DOHH2 (cell line): ENCODE measurements at regions not wholly inside any gene's neighbourhood (a gene's known extent, or its start where the extent isn't known, plus 50 kb on each side); places are given as distances from the start of the nearest gene placed in this dataset.

Source experiments
- H3F3A ChIP-seq: fragments of 200-600 bp; sonication (generic), shearing (Covaris generic); 2 replicates; pipeline ENCODE4 v1.6.0; 2016; ENCODE audit warnings: antibody characterized with exemption, mild to moderate bottlenecking; ENCODE audit not compliant: control insufficient read depth, insufficient read depth
- H3K27ac ChIP-seq: fragments of 200-600 bp; sonication (generic); 2 replicates; pipeline ENCODE4 v1.5.1; 2014; ENCODE audit warnings: low read depth, mild to moderate bottlenecking, low read length, moderate library complexity
- H3K27me3 ChIP-seq: fragments of 200-600 bp; sonication (generic); 2 replicates; pipeline ENCODE4 v1.6.1; 2014; ENCODE audit warnings: mild to moderate bottlenecking, low read length, mixed read lengths; ENCODE audit not compliant: control insufficient read depth
- H3K36me3 ChIP-seq: fragments of 200-600 bp; sonication (generic); 2 replicates; pipeline ENCODE4 v1.6.1; 2014; ENCODE audit warnings: mild to moderate bottlenecking, low read length, moderate library complexity, mixed read lengths; ENCODE audit not compliant: control insufficient read depth
- H3K4me1 ChIP-seq: fragments of 200-600 bp; sonication (generic); 2 replicates; pipeline ENCODE4 v1.6.1; 2014; ENCODE audit warnings: mild to moderate bottlenecking, low read length, mixed read lengths; ENCODE audit not compliant: control insufficient read depth
- H3K4me2 ChIP-seq: fragments of 200-600 bp; sonication (generic); 2 replicates; pipeline ENCODE4 v1.6.0; 2014; ENCODE audit warnings: mild to moderate bottlenecking, low read length, moderate library complexity
- H3K4me3 ChIP-seq: fragments of 200-600 bp; sonication (generic); 2 replicates; pipeline ENCODE4 v1.5.1; 2014; ENCODE audit warnings: mild to moderate bottlenecking, low read length, mixed read lengths
- H3K79me2 ChIP-seq: fragments of 200-600 bp; sonication (generic); 2 replicates; pipeline ENCODE4 v1.6.1; 2014; ENCODE audit warnings: mild to moderate bottlenecking, low read length, mixed read lengths; ENCODE audit not compliant: control insufficient read depth
- H3K9me2 ChIP-seq: fragments of 200-600 bp; sonication (generic); replicated peaks from 2 replicates; pipeline ENCODE4 v1.6.1; 2014; ENCODE audit warnings: mild to moderate bottlenecking, low read length, mixed read lengths; ENCODE audit not compliant: control insufficient read depth
- H3K9me3 ChIP-seq: fragments of 200-600 bp; sonication (generic); 2 replicates; pipeline ENCODE4 v1.6.1; 2014; ENCODE audit warnings: antibody characterized with exemption, low read length, mixed read lengths; ENCODE audit not compliant: control insufficient read depth, insufficient read depth
- H4K20me1 ChIP-seq: fragments of 200-600 bp; sonication (generic); 2 replicates; pipeline ENCODE4 v1.6.0; 2014; ENCODE audit warnings: low read depth, mild to moderate bottlenecking, antibody characterized with exemption, low read length, moderate library complexity; ENCODE audit not compliant: control insufficient read depth, insufficient read depth
- EZH2phosphoT487 ChIP-seq: fragments of 200-600 bp; sonication (generic); IDR thresholded peaks from 2 replicates; pipeline ENCODE4 v1.6.1; 2017; ENCODE audit warnings: borderline replicate concordance, mild to moderate bottlenecking, antibody characterized with exemption, low read length, moderate library complexity, mixed read lengths
- TF ChIP-seq, protein P1 (sequence below): fragments of 200-600 bp; sonication (generic); IDR thresholded peaks from one replicate; pipeline ENCODE4 v1.5.1; 2014; ENCODE audit warnings: antibody characterized with exemption, mild to moderate bottlenecking, low read depth, low read length; ENCODE audit not compliant: poor library complexity, severe bottlenecking

DNA sequence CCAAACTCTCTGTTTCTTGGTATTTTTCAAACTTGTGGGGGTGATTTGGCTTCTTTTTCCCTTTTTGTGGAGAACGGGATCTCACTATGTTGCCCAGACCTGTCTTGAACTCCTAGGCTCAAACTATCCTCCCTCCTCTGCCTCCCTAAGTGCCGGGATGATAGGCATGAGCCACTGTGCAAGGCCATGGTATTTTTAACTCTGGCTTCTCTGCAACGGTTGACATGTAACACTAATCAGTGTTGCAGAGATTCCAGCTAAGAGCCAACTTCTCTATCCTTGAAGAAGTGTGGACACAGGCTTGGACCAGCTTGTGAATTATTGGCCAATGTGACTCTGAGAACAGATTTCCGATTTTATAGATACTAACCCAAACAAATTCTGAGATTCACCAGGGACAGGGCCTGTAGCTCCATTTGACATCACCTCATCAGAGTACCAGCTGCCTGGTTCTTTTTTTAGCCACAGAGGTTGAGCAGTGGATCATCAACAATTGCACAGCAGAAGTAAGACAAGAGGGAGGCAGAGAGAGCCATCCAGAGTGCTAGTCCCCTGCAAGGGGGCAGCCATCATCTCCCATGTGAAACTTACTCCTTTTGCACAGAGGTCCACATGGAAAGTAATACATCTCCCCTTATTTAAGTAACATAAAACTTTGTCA is 98.1 kb upstream of the SYNPR start:
- TF ChIP-seq EZH2phosphoT487: no peak
- TF ChIP-seq, protein P1, sequence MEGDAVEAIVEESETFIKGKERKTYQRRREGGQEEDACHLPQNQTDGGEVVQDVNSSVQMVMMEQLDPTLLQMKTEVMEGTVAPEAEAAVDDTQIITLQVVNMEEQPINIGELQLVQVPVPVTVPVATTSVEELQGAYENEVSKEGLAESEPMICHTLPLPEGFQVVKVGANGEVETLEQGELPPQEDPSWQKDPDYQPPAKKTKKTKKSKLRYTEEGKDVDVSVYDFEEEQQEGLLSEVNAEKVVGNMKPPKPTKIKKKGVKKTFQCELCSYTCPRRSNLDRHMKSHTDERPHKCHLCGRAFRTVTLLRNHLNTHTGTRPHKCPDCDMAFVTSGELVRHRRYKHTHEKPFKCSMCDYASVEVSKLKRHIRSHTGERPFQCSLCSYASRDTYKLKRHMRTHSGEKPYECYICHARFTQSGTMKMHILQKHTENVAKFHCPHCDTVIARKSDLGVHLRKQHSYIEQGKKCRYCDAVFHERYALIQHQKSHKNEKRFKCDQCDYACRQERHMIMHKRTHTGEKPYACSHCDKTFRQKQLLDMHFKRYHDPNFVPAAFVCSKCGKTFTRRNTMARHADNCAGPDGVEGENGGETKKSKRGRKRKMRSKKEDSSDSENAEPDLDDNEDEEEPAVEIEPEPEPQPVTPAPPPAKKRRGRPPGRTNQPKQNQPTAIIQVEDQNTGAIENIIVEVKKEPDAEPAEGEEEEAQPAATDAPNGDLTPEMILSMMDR: no peak
- no peaks in the 10 kb centered on the region for H3F3A ChIP-seq
- H3K4me1 ChIP-seq: peaks cover 21% of the 10 kb centered on the region
- H3K27me3 ChIP-seq: no peaks in the 10 kb centered on the region
- no peaks in the 10 kb centered on the region for H3K9me2 ChIP-seq
- H3K27ac ChIP-seq: no peak overlapping the region
- no peaks in the 10 kb centered on the region for H4K20me1 ChIP-seq
- no peak overlapping the region for H3K4me2 ChIP-seq
- peaks cover 3% of the 10 kb centered on the region; the same call in 1 of the 2 replicates for H3K36me3 ChIP-seq
- H3K4me3 ChIP-seq: no peak overlapping the region
- peaks cover 8% of the 10 kb centered on the region for H3K9me3 ChIP-seq
- no peaks in the 10 kb centered on the region for H3K79me2 ChIP-seq

DNA sequence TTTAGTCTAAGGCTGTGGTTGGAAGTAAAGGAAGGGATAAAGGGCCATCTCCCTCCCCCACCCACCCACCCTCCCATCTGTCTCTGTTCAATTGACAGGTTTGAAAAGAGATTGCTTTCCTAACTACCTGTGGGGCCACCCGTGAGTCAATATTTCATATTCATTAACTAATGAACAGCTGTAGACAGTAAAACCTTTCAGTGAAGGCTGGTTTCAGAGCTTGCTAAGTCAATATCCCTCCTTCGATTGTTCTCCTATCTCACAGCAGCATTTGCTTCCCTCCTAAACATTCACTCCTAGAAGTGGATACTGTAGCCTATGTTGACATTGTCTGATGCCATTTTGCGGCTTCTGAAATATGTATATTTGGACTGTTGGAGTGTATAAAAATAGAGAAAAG is 85.9 kb upstream of the SYNPR start:
- no peaks in the 10 kb centered on the region for H3K9me3 ChIP-seq
- peaks cover 11% of the 10 kb centered on the region for H3K4me1 ChIP-seq
- H4K20me1 ChIP-seq: no peaks in the 10 kb centered on the region
- no peak overlapping the region for H3K4me2 ChIP-seq
- no peak overlapping the region for H3K27ac ChIP-seq
- TF ChIP-seq, protein P1: no peak
- TF ChIP-seq EZH2phosphoT487: no peak
- no peaks in the 10 kb centered on the region for H3K79me2 ChIP-seq
- H3K27me3 ChIP-seq: no peaks in the 10 kb centered on the region
- H3K9me2 ChIP-seq: no peaks in the 10 kb centered on the region
- H3F3A ChIP-seq: no peaks in the 10 kb centered on the region
- no peak overlapping the region for H3K4me3 ChIP-seq
- no peaks in the 10 kb centered on the region for H3K36me3 ChIP-seq

DNA sequence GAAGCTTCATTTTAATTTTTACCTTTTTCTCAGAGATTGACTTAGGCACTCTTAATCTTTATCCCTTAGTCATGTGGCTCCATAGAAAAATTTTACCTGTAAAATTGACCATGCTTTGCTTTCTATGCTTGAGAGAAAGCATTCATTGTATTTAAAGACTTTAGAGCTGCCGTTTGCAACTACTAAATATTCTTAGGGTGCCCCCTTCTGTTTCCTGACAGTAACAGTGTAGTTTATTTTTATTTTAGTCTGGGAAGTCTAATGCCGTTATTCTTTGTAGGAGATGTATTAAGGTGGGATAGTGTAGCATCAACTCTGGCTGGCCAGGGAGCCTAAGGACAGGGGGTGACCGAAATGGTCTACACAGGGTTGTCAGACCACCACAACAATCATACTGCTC is 84.5 kb upstream of the SYNPR start:
- no peaks in the 10 kb centered on the region for H3F3A ChIP-seq
- peaks cover 11% of the 10 kb centered on the region for H3K4me1 ChIP-seq
- H4K20me1 ChIP-seq: no peaks in the 10 kb centered on the region
- H3K27ac ChIP-seq: no peak overlapping the region
- H3K9me2 ChIP-seq: no peaks in the 10 kb centered on the region
- TF ChIP-seq EZH2phosphoT487: no peak
- TF ChIP-seq, protein P1: peak; percentile 79
- no peaks in the 10 kb centered on the region for H3K36me3 ChIP-seq
- H3K79me2 ChIP-seq: no peaks in the 10 kb centered on the region
- H3K4me2 ChIP-seq: 0 out of 2 replicates have a peak overlapping the region, but pooled peaks have one; percentile 5
- H3K4me3 ChIP-seq: no peak overlapping the region
- no peaks in the 10 kb centered on the region for H3K9me3 ChIP-seq
- no peaks in the 10 kb centered on the region for H3K27me3 ChIP-seq
